ENCODE measurements at regions not wholly inside any gene's neighbourhood (a gene's known extent, or its start where the extent isn't known, plus 50 kb on each side); places are given as distances from the start of the nearest gene placed in this dataset.

GRCh38 chr2:15038366-15039364 lies 406.1 kb downstream of the LRATD1 start:
- ATAC-seq, result no peak

DNA sequence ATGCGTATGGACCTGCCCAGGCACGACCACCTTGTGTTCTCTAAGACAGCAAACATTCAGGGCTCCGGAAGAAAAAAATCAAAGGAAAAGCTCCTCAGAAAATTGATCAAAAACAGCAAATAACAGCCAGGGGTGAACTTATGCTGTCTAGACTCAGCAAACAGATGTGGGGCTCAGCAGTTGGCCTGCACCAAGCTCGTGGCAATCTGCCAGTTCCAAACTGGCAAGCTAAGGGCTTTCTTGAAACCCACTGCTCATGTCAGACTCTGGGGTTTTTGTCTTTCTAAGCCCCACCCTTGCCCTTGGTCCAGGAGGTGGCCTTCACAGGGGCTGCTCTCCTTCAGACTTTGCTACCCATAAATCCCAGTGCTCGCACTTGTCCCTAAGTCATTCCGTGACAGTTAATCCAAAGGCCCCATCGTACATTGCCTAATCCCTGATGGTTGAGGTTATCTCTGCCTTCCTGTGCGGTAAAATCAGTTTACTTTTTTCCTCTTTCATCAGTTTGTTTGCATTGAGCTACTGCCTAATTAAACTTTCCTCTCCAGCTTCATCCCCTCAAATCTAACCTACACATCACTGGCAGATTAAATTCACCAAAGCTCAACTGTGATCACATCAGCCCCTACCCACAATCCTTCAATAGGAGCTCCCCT lies 408.0 kb downstream of the LRATD1 start:
- TF ChIP-seq ZFP30 (CRISPR knock-in tag; IDR thresholded peaks at IDR 0.05), result no peak
- TF ChIP-seq ZNF70 (CRISPR knock-in tag; IDR thresholded peaks at IDR 0.05), result no peak
- TF ChIP-seq TCF4 (CRISPR knock-in tag; IDR thresholded peaks at IDR 0.05; ENCODE audit: borderline replicate concordance), result no peak
- TF ChIP-seq SNAI2 (CRISPR knock-in tag; IDR thresholded peaks at IDR 0.05), result no peak
- no peak for TF ChIP-seq PPARA (CRISPR knock-in tag; IDR thresholded peaks at IDR 0.05; ENCODE audit: borderline replicate concordance)
- TF ChIP-seq, protein P1, sequence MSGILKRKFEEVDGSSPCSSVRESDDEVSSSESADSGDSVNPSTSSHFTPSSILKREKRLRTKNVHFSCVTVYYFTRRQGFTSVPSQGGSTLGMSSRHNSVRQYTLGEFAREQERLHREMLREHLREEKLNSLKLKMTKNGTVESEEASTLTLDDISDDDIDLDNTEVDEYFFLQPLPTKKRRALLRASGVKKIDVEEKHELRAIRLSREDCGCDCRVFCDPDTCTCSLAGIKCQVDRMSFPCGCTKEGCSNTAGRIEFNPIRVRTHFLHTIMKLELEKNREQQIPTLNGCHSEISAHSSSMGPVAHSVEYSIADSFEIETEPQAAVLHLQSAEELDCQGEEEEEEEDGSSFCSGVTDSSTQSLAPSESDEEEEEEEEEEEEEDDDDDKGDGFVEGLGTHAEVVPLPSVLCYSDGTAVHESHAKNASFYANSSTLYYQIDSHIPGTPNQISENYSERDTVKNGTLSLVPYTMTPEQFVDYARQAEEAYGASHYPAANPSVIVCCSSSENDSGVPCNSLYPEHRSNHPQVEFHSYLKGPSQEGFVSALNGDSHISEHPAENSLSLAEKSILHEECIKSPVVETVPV (CRISPR knock-in tag; IDR thresholded peaks at IDR 0.05), result no peak
- no peak for TF ChIP-seq ZNF565 (CRISPR knock-in tag; conservative IDR thresholded peaks at IDR 0.05; ENCODE audit: low read depth)
- ATAC-seq, result no peak

More at GRCh38 chr2:15038366-15039364, 406.1 kb downstream of the LRATD1 start:
- no peak for TF ChIP-seq ZNF565 (CRISPR knock-in tag; conservative IDR thresholded peaks at IDR 0.05; ENCODE audit: low read depth)
- no peak for TF ChIP-seq CSDC2 (CRISPR knock-in tag; IDR thresholded peaks at IDR 0.05)
- TF ChIP-seq BACH2 (CRISPR knock-in tag; IDR thresholded peaks at IDR 0.05; ENCODE audit: borderline replicate concordance), result no peak
- no peak for TF ChIP-seq PPARA (CRISPR knock-in tag; IDR thresholded peaks at IDR 0.05; ENCODE audit: borderline replicate concordance)
- TF ChIP-seq ISL1 (CRISPR knock-in tag; IDR thresholded peaks at IDR 0.05), result no peak
- no peak for TF ChIP-seq ZC3H10 (CRISPR knock-in tag; IDR thresholded peaks at IDR 0.05)

GRCh38 chr2:15041429-15041837 lies 408.9 kb downstream of the LRATD1 start:
- ATAC-seq, result no peak
- no peak for TF ChIP-seq RARB (CRISPR knock-in tag; IDR thresholded peaks at IDR 0.05)
- no peak for TF ChIP-seq TOX (CRISPR knock-in tag; IDR thresholded peaks at IDR 0.05; ENCODE audit: borderline replicate concordance)
- TF ChIP-seq ARNTL (CRISPR knock-in tag; IDR thresholded peaks at IDR 0.05; ENCODE audit: borderline replicate concordance, low read depth), result no peak
- TF ChIP-seq, protein P2, sequence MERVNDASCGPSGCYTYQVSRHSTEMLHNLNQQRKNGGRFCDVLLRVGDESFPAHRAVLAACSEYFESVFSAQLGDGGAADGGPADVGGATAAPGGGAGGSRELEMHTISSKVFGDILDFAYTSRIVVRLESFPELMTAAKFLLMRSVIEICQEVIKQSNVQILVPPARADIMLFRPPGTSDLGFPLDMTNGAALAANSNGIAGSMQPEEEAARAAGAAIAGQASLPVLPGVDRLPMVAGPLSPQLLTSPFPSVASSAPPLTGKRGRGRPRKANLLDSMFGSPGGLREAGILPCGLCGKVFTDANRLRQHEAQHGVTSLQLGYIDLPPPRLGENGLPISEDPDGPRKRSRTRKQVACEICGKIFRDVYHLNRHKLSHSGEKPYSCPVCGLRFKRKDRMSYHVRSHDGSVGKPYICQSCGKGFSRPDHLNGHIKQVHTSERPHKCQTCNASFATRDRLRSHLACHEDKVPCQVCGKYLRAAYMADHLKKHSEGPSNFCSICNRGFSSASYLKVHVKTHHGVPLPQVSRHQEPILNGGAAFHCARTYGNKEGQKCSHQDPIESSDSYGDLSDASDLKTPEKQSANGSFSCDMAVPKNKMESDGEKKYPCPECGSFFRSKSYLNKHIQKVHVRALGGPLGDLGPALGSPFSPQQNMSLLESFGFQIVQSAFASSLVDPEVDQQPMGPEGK (CRISPR knock-in tag; IDR thresholded peaks at IDR 0.05; ENCODE audit: borderline replicate concordance), result no peak
- no peak for TF ChIP-seq CSDC2 (CRISPR knock-in tag; IDR thresholded peaks at IDR 0.05)
- TF ChIP-seq SNAI2 (CRISPR knock-in tag; IDR thresholded peaks at IDR 0.05), result no peak
- no peak for TF ChIP-seq CREB5 (CRISPR knock-in tag; IDR thresholded peaks at IDR 0.05; ENCODE audit: low read depth)
- no peak for TF ChIP-seq ZC3H10 (CRISPR knock-in tag; IDR thresholded peaks at IDR 0.05)
- no peak for TF ChIP-seq ZNF565 (CRISPR knock-in tag; conservative IDR thresholded peaks at IDR 0.05; ENCODE audit: low read depth)
- TF ChIP-seq, protein P1 (CRISPR knock-in tag; IDR thresholded peaks at IDR 0.05), result no peak
- no peak for TF ChIP-seq TCF4 (CRISPR knock-in tag; IDR thresholded peaks at IDR 0.05; ENCODE audit: borderline replicate concordance)
- TF ChIP-seq ZFP30 (CRISPR knock-in tag; IDR thresholded peaks at IDR 0.05), result no peak
- no peak for TF ChIP-seq ZNF70 (CRISPR knock-in tag; IDR thresholded peaks at IDR 0.05)
- TF ChIP-seq PPARA (CRISPR knock-in tag; IDR thresholded peaks at IDR 0.05; ENCODE audit: borderline replicate concordance), result no peak
- TF ChIP-seq ZFP3 (CRISPR knock-in tag; IDR thresholded peaks at IDR 0.05), result no peak
- TF ChIP-seq GLIS3 (CRISPR knock-in tag; IDR thresholded peaks at IDR 0.05), result no peak
- TF ChIP-seq ISL1 (CRISPR knock-in tag; IDR thresholded peaks at IDR 0.05), result no peak
- TF ChIP-seq, protein P3, sequence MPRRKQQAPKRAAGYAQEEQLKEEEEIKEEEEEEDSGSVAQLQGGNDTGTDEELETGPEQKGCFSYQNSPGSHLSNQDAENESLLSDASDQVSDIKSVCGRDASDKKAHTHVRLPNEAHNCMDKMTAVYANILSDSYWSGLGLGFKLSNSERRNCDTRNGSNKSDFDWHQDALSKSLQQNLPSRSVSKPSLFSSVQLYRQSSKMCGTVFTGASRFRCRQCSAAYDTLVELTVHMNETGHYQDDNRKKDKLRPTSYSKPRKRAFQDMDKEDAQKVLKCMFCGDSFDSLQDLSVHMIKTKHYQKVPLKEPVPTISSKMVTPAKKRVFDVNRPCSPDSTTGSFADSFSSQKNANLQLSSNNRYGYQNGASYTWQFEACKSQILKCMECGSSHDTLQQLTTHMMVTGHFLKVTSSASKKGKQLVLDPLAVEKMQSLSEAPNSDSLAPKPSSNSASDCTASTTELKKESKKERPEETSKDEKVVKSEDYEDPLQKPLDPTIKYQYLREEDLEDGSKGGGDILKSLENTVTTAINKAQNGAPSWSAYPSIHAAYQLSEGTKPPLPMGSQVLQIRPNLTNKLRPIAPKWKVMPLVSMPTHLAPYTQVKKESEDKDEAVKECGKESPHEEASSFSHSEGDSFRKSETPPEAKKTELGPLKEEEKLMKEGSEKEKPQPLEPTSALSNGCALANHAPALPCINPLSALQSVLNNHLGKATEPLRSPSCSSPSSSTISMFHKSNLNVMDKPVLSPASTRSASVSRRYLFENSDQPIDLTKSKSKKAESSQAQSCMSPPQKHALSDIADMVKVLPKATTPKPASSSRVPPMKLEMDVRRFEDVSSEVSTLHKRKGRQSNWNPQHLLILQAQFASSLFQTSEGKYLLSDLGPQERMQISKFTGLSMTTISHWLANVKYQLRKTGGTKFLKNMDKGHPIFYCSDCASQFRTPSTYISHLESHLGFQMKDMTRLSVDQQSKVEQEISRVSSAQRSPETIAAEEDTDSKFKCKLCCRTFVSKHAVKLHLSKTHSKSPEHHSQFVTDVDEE (CRISPR knock-in tag; IDR thresholded peaks at IDR 0.05), result no peak
- TF ChIP-seq BACH2 (CRISPR knock-in tag; IDR thresholded peaks at IDR 0.05; ENCODE audit: borderline replicate concordance), result no peak
- no peak for TF ChIP-seq ZNF8 (CRISPR knock-in tag; IDR thresholded peaks at IDR 0.05)
